Right lobe of liver (tissue), 6 donors: ENCODE measurements at regions not wholly inside any gene's neighbourhood (a gene's known extent, or its start where the extent isn't known, plus 50 kb on each side); places are given as distances from the start of the nearest gene placed in this dataset.

ENCODE experiments used
- ATAC-seq, 4 donors: fragments of 200-7000 bp; cut with Tn5 transposase; one replicate each; pipeline ENCODE4 v1.9.1; 2020; ENCODE audit warnings: mild to moderate bottlenecking in 4 of 4, moderate library complexity in 4 of 4
- DNase-seq, 3 donors: peaks; one replicate each; pipeline ENCODE4 v3.0.0-alpha.2; 2020
- H3K27ac ChIP-seq, 3 donors: fragments of 200-600 bp; one replicate each; pipeline ENCODE4 v1.8.0; 2022
- H3K27me3 ChIP-seq, 2 donors: fragments of 200-600 bp; one replicate each; pipeline ENCODE4 v1.8.0; 2022
- H3K36me3 ChIP-seq, 4 donors: fragments of 200-600 bp; sonication (generic) in 1 of 4; one replicate each; pipeline versions ENCODE4 v1.5.1 to v1.8.0; 2017 to 2022; ENCODE audit warnings: control low read depth in 1 of 4
- H3K4me1 ChIP-seq, 4 donors: fragments of 200-600 bp; sonication (generic) in 1 of 4; one replicate each; pipeline versions ENCODE4 v1.5.1 to v1.8.0; 2017 to 2022; ENCODE audit warnings: control low read depth in 1 of 4
- H3K4me3 ChIP-seq, 3 donors: fragments of 200-600 bp; one replicate each; pipeline ENCODE4 v1.8.0; 2022
- H3K9me3 ChIP-seq, 4 donors: fragments of 200-600 bp; sonication (generic) in 1 of 4; one replicate each; pipeline versions ENCODE4 v1.5.1 to v1.8.0; 2017 to 2022; ENCODE audit warnings: control low read depth in 1 of 4
- CTCF ChIP-seq, 4 donors: fragments of 200-600 bp in 3 of 4; fragments of 450-650 bp in 1 of 4; IDR thresholded peaks; one replicate each; pipeline versions ENCODE4 v1.5.1 to v1.8.0; 2016 to 2022; ENCODE audit warnings: antibody characterized with exemption in 4 of 4, mild to moderate bottlenecking in 2 of 4
- POLR2A ChIP-seq: fragments of 450-650 bp; IDR thresholded peaks from one replicate; pipeline ENCODE4 v1.6.1; 2017; ENCODE audit warnings: antibody characterized with exemption, mild to moderate bottlenecking
- WGBS: methylation state at CpG from one replicate; pipeline ENCODE4 v1.1.6; 2018; ENCODE audit warnings: low coverage, low lambda C conversion rate; ENCODE audit not compliant: insufficient coverage; ENCODE audit errors: missing lambda C conversion rate; 5-methylcytosine and 5-hydroxymethylcytosine counted together
- intact Hi-C, 2 donors: fragments of 100-400 bp; cut with DNase I; formaldehyde crosslinking; loops; one replicate each; pipeline versions ENCODE4 v1.11.2 to v1.14.1; 2022
- donor health status: DM: no; HTN: yes; CAD: no.
- donor health status: DM: no; HTN: no; CAD: no.
- donor health status: DM: no; HTN: no; CAD: no.
- donor health status: DM: no; HTN: yes; CAD: no.
- donor health status: DM: no; HTN: yes; CAD: no.

- intact Hi-C loops, result no loop called here
- 42% methylated on average over 2 of the region's 2 CpGs for WGBS
- no peak for ATAC-seq
These were observed 100.7 kb upstream of the SLC38A4 start for GRCh38 chr12:46926526-46926925.

GRCh38 chr12:46930101-46930500 is 104.3 kb upstream of the SLC38A4 start:
- Histone ChIP-seq H3K36me3 (no peaks in the 10 kb centered on the region), H3K4me1 (peaks cover 0 to 12% (median 5%) of the 10 kb centered on the region in 4 donors), H3K27ac (no peak overlapping the region), H3K27me3 (no peaks in the 10 kb centered on the region), H3K4me3 (no peak overlapping the region), H3K9me3 (no peaks in the 10 kb centered on the region)
- TF ChIP-seq POLR2A (no peak), CTCF (IDR thresholded peaks at IDR 0.05) (no peak)
- DNase-seq (no peak), ATAC-seq (peak in 1 of 4 donors; percentile 12)
- intact Hi-C loops, result loop anchor here in 1 of 2 donors (5.0 kb wide), 1 partner anchor 253 kb away; no protein-coding TSS in a partner anchor
- WGBS, result 25% methylated on average over 1 of the region's 1 CpG

More at GRCh38 chr12:46926526-46926925, 100.7 kb upstream of the SLC38A4 start:
- no peaks in the 10 kb centered on the region for H3K27me3 ChIP-seq
- no peak for DNase-seq
- no peaks in the 10 kb centered on the region for H3K9me3 ChIP-seq
- no peak overlapping the region for H3K4me3 ChIP-seq
- peaks cover 0 to 14% (median 4%) of the 10 kb centered on the region in 4 donors for H3K4me1 ChIP-seq
- no peaks in the 10 kb centered on the region for H3K36me3 ChIP-seq
- H3K27ac ChIP-seq, result no peak overlapping the region
- TF ChIP-seq POLR2A, result no peak
- TF ChIP-seq CTCF (IDR thresholded peaks at IDR 0.05), result no peak

- H3K9me3 ChIP-seq, result no peaks in the 10 kb centered on the region
- WGBS, result 33% methylated on average over 1 of the region's 1 CpG
- H3K27ac ChIP-seq, result peak overlapping the region in 2 of 3 donors; percentile 63
- intact Hi-C loops, result loop anchor here in 1 of 2 donors (5.0 kb wide), 1 partner anchor 257 kb away; no protein-coding TSS in a partner anchor
- ATAC-seq, result peak; percentile 78 to 89 (median 81)
- no peak for DNase-seq
- TF ChIP-seq POLR2A (no peak), CTCF (IDR thresholded peaks at IDR 0.05) (peak; percentile 64 to 80 (median 74))
- H3K4me3 ChIP-seq, result no peak overlapping the region
- no peaks in the 10 kb centered on the region for H3K36me3 ChIP-seq
- no peaks in the 10 kb centered on the region for H3K27me3 ChIP-seq
- peaks cover 0 to 32% (median 6%) of the 10 kb centered on the region in 4 donors for H3K4me1 ChIP-seq
These were observed 108.2 kb upstream of the SLC38A4 start for GRCh38 chr12:46933947-46934346.

- Histone ChIP-seq H3K36me3 (no peaks in the 10 kb centered on the region), H3K27me3 (no peaks in the 10 kb centered on the region), H3K9me3 (no peaks in the 10 kb centered on the region), H3K4me1 (peaks cover 0 to 33% (median 6%) of the 10 kb centered on the region in 4 donors), H3K4me3 (no peak overlapping the region), H3K27ac (peak overlapping the region in 2 of 3 donors; percentile 63)
- peak; percentile 63 to 68 (median 64) for ATAC-seq
- WGBS, result 52% methylated on average over 10 of the region's 10 CpGs
- intact Hi-C loops, result loop anchor here in 1 of 2 donors (5.0 kb wide), 1 partner anchor 257 kb away; no protein-coding TSS in a partner anchor
- no peak for DNase-seq
- no peak for TF ChIP-seq POLR2A
- TF ChIP-seq CTCF (IDR thresholded peaks at IDR 0.05), result no peak
These were observed 108.7 kb upstream of the SLC38A4 start for GRCh38 chr12:46934374-46935111.
